Vagina (tissue), 2 donors: ENCODE measurements at regions not wholly inside any gene's neighbourhood (a gene's known extent, or its start where the extent isn't known, plus 50 kb on each side); places are given as distances from the start of the nearest gene placed in this dataset.

ENCODE experiments used
- DNase-seq, 2 donors: peaks; one replicate each; pipeline ENCODE4 v3.0.0-alpha.2; 2017; ENCODE audit errors: extremely low spot score in 2 of 2
- H3K27ac ChIP-seq: fragments of 200-600 bp; sonication (generic); one replicate; pipeline ENCODE4 v1.5.1; 2019
- H3K27me3 ChIP-seq: fragments of 200-600 bp; sonication (generic); one replicate; pipeline ENCODE4 v1.5.1; 2019
- H3K36me3 ChIP-seq, 2 donors: fragments of 200-600 bp; sonication (generic); one replicate each; pipeline ENCODE4 v1.5.1; 2017 to 2019
- H3K4me1 ChIP-seq: fragments of 200-600 bp; sonication (generic); one replicate; pipeline ENCODE4 v1.5.1; 2019
- H3K4me3 ChIP-seq, 2 donors: fragments of 200-600 bp; sonication (generic); 1 replicate in 1 of 2; 2 replicates in 1 of 2; pipeline ENCODE4 v1.5.1; 2016 to 2019
- H3K9me3 ChIP-seq: fragments of 200-600 bp; sonication (generic); one replicate; pipeline ENCODE4 v1.5.1; 2019
- CTCF ChIP-seq, 3 experiments: fragments of 450-650 bp in 2 of 3; fragments of 200-600 bp in 1 of 3; sonication (generic) in 1 of 3; IDR thresholded peaks; one replicate each; pipeline ENCODE4 v1.5.1; 2017 to 2019; ENCODE audit warnings: antibody characterized with exemption in 3 of 3, mild to moderate bottlenecking in 2 of 3, moderate library complexity in 2 of 3
- POLR2A ChIP-seq, 2 donors: fragments of 450-650 bp; IDR thresholded peaks; one replicate each; pipeline ENCODE4 v1.6.1; 2017; ENCODE audit warnings: antibody characterized with exemption in 2 of 2, mild to moderate bottlenecking in 2 of 2, moderate library complexity in 2 of 2
- POLR2AphosphoS5 ChIP-seq, 2 donors: sonication (generic); formaldehyde crosslinking; IDR thresholded peaks; one replicate each; pipeline ENCODE4 v1.9.0; 2017; ENCODE audit warnings: antibody characterized with exemption in 2 of 2, mild to moderate bottlenecking in 2 of 2, low read depth in 1 of 2; ENCODE audit not compliant: insufficient read depth in 1 of 2
- intact Hi-C: fragments of 100-400 bp; cut with DNase I; formaldehyde crosslinking; loops from one replicate; pipeline ENCODE4 v1.15.1; 2023

- Histone ChIP-seq H3K36me3 (no peaks in the 10 kb centered on the region), H3K4me1 (no peaks in the 10 kb centered on the region), H3K27ac (no peak overlapping the region), H3K9me3 (no peaks in the 10 kb centered on the region), H3K4me3 (no peak overlapping the region), H3K27me3 (no peaks in the 10 kb centered on the region)
- intact Hi-C loops: no loop called here
- DNase-seq: no peak
- TF ChIP-seq CTCF (IDR thresholded peaks at IDR 0.05) (no peak), POLR2AphosphoS5 (IDR thresholded peaks at IDR 0.05; ENCODE audit: insufficient read depth in 1 of 2, low read depth in 1 of 2) (no peak), POLR2A (IDR thresholded peaks at IDR 0.05) (no peak)
These were observed 76.9 kb upstream of the API5 start for GRCh38 chr11:43234881-43235280.

DNA sequence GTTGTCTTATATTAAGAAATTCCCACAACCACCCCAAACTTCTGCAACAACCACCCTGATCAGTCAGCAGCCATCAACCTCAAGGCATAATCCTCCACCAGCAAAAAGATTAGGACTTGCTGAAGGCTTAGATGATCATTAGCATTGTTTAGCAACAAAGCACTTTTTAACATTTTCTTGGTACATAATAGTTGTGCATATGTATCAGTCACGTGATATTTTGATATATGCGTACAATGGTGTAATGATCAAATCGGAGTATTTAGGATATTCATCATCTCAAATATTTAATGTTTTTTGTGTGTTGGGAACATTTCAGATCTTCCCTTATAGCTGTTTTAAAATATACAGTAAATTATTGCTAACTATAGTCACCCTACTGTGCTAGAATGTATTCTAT, 73.5 kb upstream of the API5 start:
- intact Hi-C loops: no loop called here
- TF ChIP-seq POLR2AphosphoS5 (IDR thresholded peaks at IDR 0.05; ENCODE audit: insufficient read depth in 1 of 2, low read depth in 1 of 2) (no peak), CTCF (IDR thresholded peaks at IDR 0.05) (no peak), POLR2A (IDR thresholded peaks at IDR 0.05) (no peak)
- DNase-seq: no peak
- Histone ChIP-seq H3K27ac (no peak overlapping the region), H3K4me3 (no peak overlapping the region), H3K9me3 (no peaks in the 10 kb centered on the region), H3K27me3 (no peaks in the 10 kb centered on the region), H3K4me1 (no peaks in the 10 kb centered on the region), H3K36me3 (no peaks in the 10 kb centered on the region)

GRCh38 chr11:43239791-43240190, 72.0 kb upstream of the API5 start:
- Histone ChIP-seq H3K9me3 (no peaks in the 10 kb centered on the region), H3K4me1 (no peaks in the 10 kb centered on the region), H3K27ac (no peak overlapping the region), H3K4me3 (no peak overlapping the region), H3K27me3 (no peaks in the 10 kb centered on the region), H3K36me3 (no peaks in the 10 kb centered on the region)
- intact Hi-C loops: no loop called here
- DNase-seq: no peak
- no peak for TF ChIP-seq POLR2A (IDR thresholded peaks at IDR 0.05)
- no peak for TF ChIP-seq POLR2AphosphoS5 (IDR thresholded peaks at IDR 0.05; ENCODE audit: insufficient read depth in 1 of 2, low read depth in 1 of 2)
- no peak for TF ChIP-seq CTCF (IDR thresholded peaks at IDR 0.05)

GRCh38 chr11:43242401-43242800, 69.4 kb upstream of the API5 start:
- no peaks in the 10 kb centered on the region for H3K36me3 ChIP-seq
- no peaks in the 10 kb centered on the region for H3K9me3 ChIP-seq
- no peak overlapping the region for H3K27ac ChIP-seq
- TF ChIP-seq POLR2AphosphoS5 (IDR thresholded peaks at IDR 0.05; ENCODE audit: insufficient read depth in 1 of 2, low read depth in 1 of 2) (no peak), CTCF (IDR thresholded peaks at IDR 0.05) (no peak), POLR2A (IDR thresholded peaks at IDR 0.05) (no peak)
- H3K4me1 ChIP-seq: no peaks in the 10 kb centered on the region
- no peak for DNase-seq
- no peaks in the 10 kb centered on the region for H3K27me3 ChIP-seq
- no peak overlapping the region for H3K4me3 ChIP-seq
- intact Hi-C loops: no loop called here

DNA sequence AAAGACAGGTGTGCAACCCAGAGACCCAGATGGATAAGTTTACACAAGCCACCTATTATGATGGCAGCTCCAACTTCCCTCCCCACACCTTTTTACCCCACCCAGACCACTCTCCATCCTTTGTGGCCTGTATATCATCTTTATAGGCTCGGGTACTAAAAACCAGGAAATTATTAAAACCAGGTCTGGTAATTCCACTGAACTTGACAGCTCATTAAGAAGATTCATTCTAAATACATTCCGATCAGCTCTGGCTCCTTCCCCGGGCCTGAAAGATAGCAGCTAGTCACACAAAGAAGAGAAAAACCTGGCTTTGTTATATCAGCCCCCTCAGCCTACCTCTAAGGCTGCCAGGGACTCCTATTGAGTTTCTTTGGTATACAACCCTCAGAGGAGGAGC, 67.9 kb upstream of the API5 start:
- Histone ChIP-seq H3K27ac (no peak overlapping the region), H3K4me3 (no peak overlapping the region), H3K9me3 (no peaks in the 10 kb centered on the region), H3K27me3 (no peaks in the 10 kb centered on the region), H3K4me1 (no peaks in the 10 kb centered on the region), H3K36me3 (no peaks in the 10 kb centered on the region)
- DNase-seq: no peak
- no peak for TF ChIP-seq POLR2A (IDR thresholded peaks at IDR 0.05)
- no peak for TF ChIP-seq POLR2AphosphoS5 (IDR thresholded peaks at IDR 0.05; ENCODE audit: insufficient read depth in 1 of 2, low read depth in 1 of 2)
- TF ChIP-seq CTCF (IDR thresholded peaks at IDR 0.05): no peak
- intact Hi-C loops: no loop called here
